ENCODE measurements at regions not wholly inside any gene's neighbourhood (a gene's known extent, or its start where the extent isn't known, plus 50 kb on each side); places are given as distances from the start of the nearest gene placed in this dataset.

GRCh38 chr16:87127766-87128147, 189.4 kb downstream of the C16orf95 start:
- no peak for DNase-seq (ENCODE audit: low read depth in 2 of 2)

- no peak for DNase-seq (ENCODE audit: low read depth in 2 of 2)
Observed at GRCh38 chr16:87129771-87130170, 187.4 kb downstream of the C16orf95 start.

- DNase-seq (ENCODE audit: low read depth in 2 of 2) = no peak
Observed at GRCh38 chr16:87131061-87131995, 185.9 kb downstream of the C16orf95 start.

- DNase-seq (ENCODE audit: low read depth in 2 of 2) = no peak
Observed at GRCh38 chr16:87131996-87132345, 185.2 kb downstream of the C16orf95 start.

- DNase-seq (ENCODE audit: low read depth in 2 of 2) = no peak
Observed at GRCh38 chr16:87132361-87133014, 184.7 kb downstream of the C16orf95 start.

- DNase-seq (ENCODE audit: low read depth in 2 of 2) = no peak
Observed at GRCh38 chr16:87133112-87133850, 183.9 kb downstream of the C16orf95 start.

GRCh38 chr16:87133966-87134627, 183.1 kb downstream of the C16orf95 start:
- DNase-seq (ENCODE audit: low read depth in 2 of 2) = no peak

- DNase-seq (ENCODE audit: low read depth in 2 of 2) = no peak
Observed at GRCh38 chr16:87134628-87134995, 182.6 kb downstream of the C16orf95 start.

- no peak for DNase-seq (ENCODE audit: low read depth in 2 of 2)
Observed at GRCh38 chr16:87135246-87136030, 181.8 kb downstream of the C16orf95 start.

- DNase-seq (ENCODE audit: low read depth in 2 of 2) = no peak
Observed at GRCh38 chr16:87138316-87138715, 178.9 kb downstream of the C16orf95 start.

GRCh38 chr16:87138738-87139267, 178.4 kb downstream of the C16orf95 start:
- no peak for DNase-seq (ENCODE audit: low read depth in 2 of 2)

- no peak for DNase-seq (ENCODE audit: low read depth in 2 of 2)
Observed at GRCh38 chr16:87140211-87141200, 176.7 kb downstream of the C16orf95 start.

GRCh38 chr16:87141402-87141801, 175.8 kb downstream of the C16orf95 start:
- DNase-seq (ENCODE audit: low read depth in 2 of 2) = no peak

GRCh38 chr16:87143661-87144121, 173.5 kb downstream of the C16orf95 start:
- DNase-seq (ENCODE audit: low read depth in 2 of 2) = no peak

- DNase-seq (ENCODE audit: low read depth in 2 of 2) = no peak
Observed at GRCh38 chr16:87144232-87144631, 173.0 kb downstream of the C16orf95 start.

GRCh38 chr16:87145181-87146176, 171.7 kb downstream of the C16orf95 start:
- DNase-seq (ENCODE audit: low read depth in 2 of 2) = no peak

- DNase-seq (ENCODE audit: low read depth in 2 of 2) = no peak
Observed at GRCh38 chr16:87146676-87147075, 170.5 kb downstream of the C16orf95 start.

- no peak for DNase-seq (ENCODE audit: low read depth in 2 of 2)
Observed at GRCh38 chr16:87149051-87149450, 168.1 kb downstream of the C16orf95 start.

All from stimulated activated CD4-positive, alpha-beta T cell treated with anti-CD3 and anti-CD28 coated beads, Interleukin-4, amount 100 ng/mL, for 48 hours (primary cell).